A673 (cell line): ENCODE measurements at regions not wholly inside any gene's neighbourhood (a gene's known extent, or its start where the extent isn't known, plus 50 kb on each side); places are given as distances from the start of the nearest gene placed in this dataset.

Experiments
- EZH2 ChIP-seq: fragments of 200-600 bp; sonication (generic); IDR thresholded peaks from 2 replicates; pipeline ENCODE4 v1.6.1; 2017; ENCODE audit warnings: borderline replicate concordance, low read depth, mild to moderate bottlenecking, mixed read lengths, antibody characterized with exemption, low read length; ENCODE audit not compliant: poor library complexity, severe bottlenecking
- TF ChIP-seq, protein P1 (sequence below): fragments of 300-800, 200-600 bp; sonication (generic); conservative IDR thresholded peaks from 2 replicates; pipeline ENCODE4 v1.5.1; 2017; ENCODE audit warnings: low read depth, mild to moderate bottlenecking, antibody characterized with exemption, low read length, moderate library complexity, mixed read lengths

GRCh38 chr9:96128880-96129279 is 173.1 kb downstream of the HSD17B3 start:
- TF ChIP-seq EZH2: no peak
- TF ChIP-seq, protein P1, sequence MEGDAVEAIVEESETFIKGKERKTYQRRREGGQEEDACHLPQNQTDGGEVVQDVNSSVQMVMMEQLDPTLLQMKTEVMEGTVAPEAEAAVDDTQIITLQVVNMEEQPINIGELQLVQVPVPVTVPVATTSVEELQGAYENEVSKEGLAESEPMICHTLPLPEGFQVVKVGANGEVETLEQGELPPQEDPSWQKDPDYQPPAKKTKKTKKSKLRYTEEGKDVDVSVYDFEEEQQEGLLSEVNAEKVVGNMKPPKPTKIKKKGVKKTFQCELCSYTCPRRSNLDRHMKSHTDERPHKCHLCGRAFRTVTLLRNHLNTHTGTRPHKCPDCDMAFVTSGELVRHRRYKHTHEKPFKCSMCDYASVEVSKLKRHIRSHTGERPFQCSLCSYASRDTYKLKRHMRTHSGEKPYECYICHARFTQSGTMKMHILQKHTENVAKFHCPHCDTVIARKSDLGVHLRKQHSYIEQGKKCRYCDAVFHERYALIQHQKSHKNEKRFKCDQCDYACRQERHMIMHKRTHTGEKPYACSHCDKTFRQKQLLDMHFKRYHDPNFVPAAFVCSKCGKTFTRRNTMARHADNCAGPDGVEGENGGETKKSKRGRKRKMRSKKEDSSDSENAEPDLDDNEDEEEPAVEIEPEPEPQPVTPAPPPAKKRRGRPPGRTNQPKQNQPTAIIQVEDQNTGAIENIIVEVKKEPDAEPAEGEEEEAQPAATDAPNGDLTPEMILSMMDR: no peak
